H1 (cell line): ENCODE measurements at regions not wholly inside any gene's neighbourhood (a gene's known extent, or its start where the extent isn't known, plus 50 kb on each side); places are given as distances from the start of the nearest gene placed in this dataset.

Experiments
- CTCF ChIA-PET: fragments of 300-600 bp; sonication (Branson Sonifier 250); formaldehyde crosslinking; loops from one replicate; lab custom pipeline; 2021; ENCODE audit not compliant: partially characterized antibody; lab: Charles Lee
- POLR2A ChIA-PET: fragments of 300-600 bp; sonication (Branson Sonifier 250); formaldehyde crosslinking; loops from one replicate; lab custom pipeline; 2021; ENCODE audit warnings: inconsistent platforms; ENCODE audit not compliant: partially characterized antibody; lab: Charles Lee
- DNase-seq, 2 experiments: peaks; one replicate each; pipeline versions ENCODE4 v3.0.0 to v3.0.0-alpha.2; 2010 to 2022; ENCODE audit warnings: low spot score in 2 of 2, low read depth in 1 of 2, mixed read lengths in 1 of 2
- FAIRE-seq: peaks from 2 replicates; lab custom pipeline; 2011; peaks lifted over from hg19 to GRCh38; lab: Jason Lieb, UNC
- H2AFZ ChIP-seq: 2 replicates; pipeline ENCODE4 v1.8.1; 2012; ENCODE audit warnings: low read length, inconsistent platforms
- H2AK5ac ChIP-seq: 2 replicates; pipeline ENCODE4 v1.6.1; 2013; ENCODE audit warnings: low read depth, low read length
- H2BK120ac ChIP-seq: replicated peaks from 2 replicates; pipeline ENCODE3; 2013; ENCODE audit warnings: low read depth, low read length, inconsistent platforms
- H2BK12ac ChIP-seq: 2 replicates; pipeline ENCODE4 v1.6.1; 2013; ENCODE audit warnings: low read depth, low read length
- H2BK15ac ChIP-seq: 2 replicates; pipeline ENCODE4 v1.6.1; 2013; ENCODE audit warnings: low read length
- H2BK20ac ChIP-seq: 2 replicates; pipeline ENCODE4 v1.6.1; 2013; ENCODE audit warnings: low read length
- H2BK5ac ChIP-seq: 2 replicates; pipeline ENCODE4 v1.6.1; 2013; ENCODE audit warnings: low read depth, low read length
- H3K14ac ChIP-seq: 2 replicates; pipeline ENCODE4 v1.6.1; 2013; ENCODE audit warnings: inconsistent platforms; ENCODE audit not compliant: insufficient read length
- H3K18ac ChIP-seq: 2 replicates; pipeline ENCODE4 v1.6.1; 2013; ENCODE audit warnings: low read length; ENCODE audit errors: extremely low read depth
- H3K23ac ChIP-seq: 2 replicates; pipeline ENCODE4 v1.6.1; 2013; ENCODE audit warnings: inconsistent platforms; ENCODE audit not compliant: insufficient read length
- H3K23me2 ChIP-seq: 2 replicates; pipeline ENCODE4 v1.6.1; 2013; ENCODE audit warnings: low read depth, low read length
- H3K27ac ChIP-seq: 2 replicates; pipeline ENCODE4 v1.6.1; 2011; ENCODE audit warnings: low read depth, low read length, inconsistent platforms
- H3K27me3 ChIP-seq, 4 experiments: replicated peaks in 1 of 4; 1 replicate in 1 of 4; 2 replicates in 3 of 4; pipeline versions ENCODE4 v1.6.1 to v1.8.1; 2011 to 2013; ENCODE audit warnings: low read length in 3 of 4, mild to moderate bottlenecking in 3 of 4, inconsistent platforms in 2 of 4, mixed read lengths in 2 of 4, moderate library complexity in 1 of 4; ENCODE audit not compliant: control insufficient read depth in 3 of 4, insufficient read depth in 3 of 4; ENCODE audit errors: extremely low read depth in 1 of 4
- H3K36me3 ChIP-seq, 4 experiments: 2 replicates each; pipeline versions ENCODE4 v1.6.1 to v1.8.1; 2011 to 2013; ENCODE audit warnings: mild to moderate bottlenecking in 4 of 4, low read length in 3 of 4, moderate library complexity in 2 of 4, control low read depth in 1 of 4, inconsistent platforms in 1 of 4; ENCODE audit not compliant: insufficient read depth in 4 of 4, control insufficient read depth in 2 of 4
- H3K4ac ChIP-seq: replicated peaks from 2 replicates; pipeline ENCODE3; 2013; ENCODE audit warnings: low read length, low read depth, mixed read lengths, inconsistent platforms; ENCODE audit not compliant: insufficient read length
- H3K4me1 ChIP-seq, 4 experiments: replicated peaks in 1 of 4; 1 replicate in 1 of 4; 2 replicates in 3 of 4; pipeline versions ENCODE4 v1.6.1 to v1.8.1; 2011 to 2013; ENCODE audit warnings: low read length in 3 of 4, inconsistent platforms in 2 of 4, mixed read lengths in 1 of 4; ENCODE audit not compliant: insufficient read depth in 4 of 4, control insufficient read depth in 3 of 4
- H3K4me2 ChIP-seq, 2 experiments: 2 replicates each; pipeline versions ENCODE4 v1.6.1 to v1.8.1; 2011 to 2013; ENCODE audit warnings: low read depth in 2 of 2, low read length in 2 of 2, control low read depth in 1 of 2, inconsistent platforms in 1 of 2, mild to moderate bottlenecking in 1 of 2; ENCODE audit not compliant: insufficient read depth in 1 of 2
- H3K4me3 ChIP-seq, 4 experiments: fragments of 200-600, 300-600 bp in 1 of 4; sonication (generic), shearing (Covaris generic), sonication (Bioruptor Twin) in 1 of 4; 2 replicates each; pipeline versions ENCODE4 v1.5.1 to v1.8.1; 2011 to 2016; ENCODE audit warnings: low read length in 4 of 4, low read depth in 3 of 4, control low read depth in 2 of 4, inconsistent platforms in 2 of 4, mild to moderate bottlenecking in 2 of 4, mixed read lengths in 1 of 4, moderate library complexity in 1 of 4; ENCODE audit not compliant: insufficient read depth in 2 of 4; ENCODE audit errors: extremely low read depth in 1 of 4
- H3K56ac ChIP-seq: replicated peaks from 2 replicates; pipeline ENCODE3; 2013; ENCODE audit warnings: low read depth, mild to moderate bottlenecking, mixed read lengths, low read length, inconsistent platforms; ENCODE audit not compliant: insufficient read length
- H3K79me1 ChIP-seq: 2 replicates; pipeline ENCODE4 v1.6.1; 2013; ENCODE audit warnings: low read depth, low read length, control low read depth
- H3K79me2 ChIP-seq, 2 experiments: 2 replicates each; pipeline versions ENCODE4 v1.6.1 to v1.8.1; 2012 to 2013; ENCODE audit warnings: low read length in 2 of 2, mild to moderate bottlenecking in 2 of 2, inconsistent platforms in 1 of 2; ENCODE audit not compliant: insufficient read depth in 2 of 2, control insufficient read depth in 1 of 2
- H3K9ac ChIP-seq, 4 experiments: replicated peaks in 1 of 4; 1 replicate in 1 of 4; 2 replicates in 3 of 4; pipeline versions ENCODE4 v1.6.1 to v1.8.1; 2011 to 2013; ENCODE audit warnings: low read depth in 3 of 4, low read length in 3 of 4, control low read depth in 2 of 4, mild to moderate bottlenecking in 2 of 4, moderate library complexity in 2 of 4, inconsistent platforms in 1 of 4; ENCODE audit errors: extremely low read depth in 1 of 4
- H3K9me3 ChIP-seq, 2 experiments: 2 replicates each; pipeline versions ENCODE4 v1.6.1 to v1.8.1; 2012 to 2013; ENCODE audit warnings: mild to moderate bottlenecking in 2 of 2, moderate library complexity in 2 of 2, control low read depth in 1 of 2, inconsistent platforms in 1 of 2, low read depth in 1 of 2, low read length in 1 of 2, mixed read lengths in 1 of 2; ENCODE audit not compliant: insufficient read depth in 2 of 2
- H4K20me1 ChIP-seq, 2 experiments: replicated peaks in 1 of 2; 2 replicates each; pipeline versions ENCODE3 to v1.8.1; 2011 to 2013; ENCODE audit warnings: inconsistent platforms in 2 of 2, low read length in 2 of 2, mild to moderate bottlenecking in 1 of 2; ENCODE audit not compliant: insufficient read depth in 2 of 2, control insufficient read depth in 1 of 2
- H4K5ac ChIP-seq: 2 replicates; pipeline ENCODE4 v1.6.1; 2013; ENCODE audit warnings: low read length, low read depth, mixed read lengths, inconsistent platforms; ENCODE audit not compliant: insufficient read length
- H4K8ac ChIP-seq: 2 replicates; pipeline ENCODE4 v1.8.0; 2013; ENCODE audit warnings: mild to moderate bottlenecking, moderate library complexity, low read length, inconsistent platforms; ENCODE audit not compliant: insufficient read depth; ENCODE audit errors: extremely low read depth
- H4K91ac ChIP-seq: replicated peaks from 2 replicates; pipeline ENCODE3; 2013; ENCODE audit warnings: low read length, mixed read lengths, inconsistent platforms; ENCODE audit not compliant: insufficient read length
- CREB1 ChIP-seq: IDR thresholded peaks from 2 replicates; pipeline ENCODE4 v1.6.1; 2012; ENCODE audit warnings: inconsistent platforms
- CTBP2 ChIP-seq: IDR thresholded peaks from 2 replicates; pipeline ENCODE4 v1.7.0; 2011; ENCODE audit warnings: borderline replicate concordance, mild to moderate bottlenecking, moderate library complexity, mixed read lengths, low read length; ENCODE audit not compliant: insufficient read depth, insufficient read length
- SRF ChIP-seq: IDR thresholded peaks from 2 replicates; pipeline ENCODE4 v1.6.1; 2011; ENCODE audit warnings: mild to moderate bottlenecking, low read depth, low read length, moderate library complexity
- WGBS, 2 experiments: shearing (Covaris generic) in 1 of 2; methylation state at CpG; one replicate each; pipeline versions ENCODE4 v1.1.6 to v1.1.7; 2013 to 2015; ENCODE audit warnings: low lambda C conversion rate in 2 of 2, mixed read lengths in 2 of 2, inconsistent platforms in 1 of 2, low coverage in 1 of 2, missing lambda C conversion rate in 1 of 2; ENCODE audit not compliant: insufficient replicate concordance in 2 of 2, insufficient coverage in 1 of 2, insufficient read length in 1 of 2; ENCODE audit errors: extremely low coverage in 1 of 2, missing lambda C conversion rate in 1 of 2; 5-methylcytosine and 5-hydroxymethylcytosine counted together

DNA sequence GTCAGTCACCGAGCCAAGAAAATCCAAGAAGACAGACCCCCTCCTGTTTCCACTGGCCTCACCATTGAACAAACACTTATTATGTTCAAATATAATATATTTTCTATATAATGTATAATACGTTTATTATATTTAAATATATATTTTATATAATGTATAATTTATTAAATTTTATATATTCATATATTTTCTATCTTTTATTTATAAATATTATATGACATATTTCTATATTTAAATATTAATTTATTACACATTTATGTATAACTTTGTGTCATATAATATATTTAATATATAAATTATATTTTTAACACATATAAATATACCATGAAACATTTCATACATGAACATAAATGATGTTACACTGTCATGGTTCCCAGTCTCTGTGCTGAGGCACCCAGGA lies 60.9 kb upstream of the RMDN2 start:
- no peak overlapping the region for H3K23ac ChIP-seq
- no peak overlapping the region for H3K4ac ChIP-seq
- WGBS, 2 experiments = 96% methylated on average over 2 of the region's 2 CpGs; no CpG with 5 or more reads in 1 of the 2 experiments
- H3K4me1 ChIP-seq = peaks cover 0 to 2% (median 0%) of the 10 kb centered on the region in 4 experiments; a peak in 1 of 7 replicates
- no peak overlapping the region for H2BK5ac ChIP-seq
- H2BK120ac ChIP-seq = no peak overlapping the region
- H4K8ac ChIP-seq = no peak overlapping the region
- no peak overlapping the region for H2AFZ ChIP-seq
- no peak for FAIRE-seq
- no peaks in the 10 kb centered on the region for H3K9me3 ChIP-seq
- no peak overlapping the region for H3K56ac ChIP-seq
- H2BK15ac ChIP-seq = no peak overlapping the region
- no peak overlapping the region for H2BK20ac ChIP-seq
- no peak overlapping the region for H3K4me2 ChIP-seq
- no peak overlapping the region for H4K91ac ChIP-seq
- H3K27me3 ChIP-seq = no peaks in the 10 kb centered on the region; a peak in 1 of 7 replicates
- no peak overlapping the region for H3K14ac ChIP-seq
- no peak for TF ChIP-seq SRF
- no peak for TF ChIP-seq CTBP2
- TF ChIP-seq CREB1 = no peak
- TF ChIP-seq, all 59 proteins: peak for 0
- Histone ChIP-seq H3K79me2 (no peaks in the 10 kb centered on the region), H2AK5ac (no peak overlapping the region), H2BK12ac (no peak overlapping the region), H4K5ac (no peak overlapping the region), H3K9ac (no peak overlapping the region), H4K20me1 (no peaks in the 10 kb centered on the region), H3K79me1 (no peaks in the 10 kb centered on the region), H3K23me2 (no peaks in the 10 kb centered on the region), H3K18ac (no peak overlapping the region), H3K27ac (no peak overlapping the region), H3K36me3 (no peaks in the 10 kb centered on the region), H3K4me3 (no peak overlapping the region)
- DNase-seq = no peak
- POLR2A ChIA-PET = no interaction called here
- CTCF ChIA-PET = interaction anchor here (1.4 to 2.3 kb wide), 2 partner anchors 13 to 27 kb away, joined by 5 to 6 read pairs; no protein-coding TSS in a partner anchor
